ENCODE measurements at regions not wholly inside any gene's neighbourhood (a gene's known extent, or its start where the extent isn't known, plus 50 kb on each side); places are given as distances from the start of the nearest gene placed in this dataset.

DNA sequence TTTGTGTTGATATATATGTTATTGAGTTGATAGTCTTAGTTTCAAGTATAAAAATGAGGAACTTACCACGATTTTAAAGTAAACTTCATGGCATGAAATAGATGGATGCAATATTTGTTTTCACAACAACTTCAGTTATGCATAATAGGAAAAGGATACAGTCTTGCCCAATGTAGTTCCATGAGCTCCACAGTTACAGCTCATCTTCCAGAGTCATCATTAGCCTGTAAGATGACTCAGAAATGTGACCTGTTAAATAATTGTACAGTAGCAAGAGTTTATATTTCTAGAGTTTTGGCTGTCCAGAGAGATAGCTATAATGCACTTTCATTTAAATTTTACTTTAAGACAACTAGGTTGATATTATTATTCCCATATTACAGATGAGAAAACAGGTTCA is 80.9 kb upstream of the ARHGAP28 start:
- DNase-seq (ENCODE audit: low read depth in 2 of 3, low spot score in 1 of 3): no peak

DNA sequence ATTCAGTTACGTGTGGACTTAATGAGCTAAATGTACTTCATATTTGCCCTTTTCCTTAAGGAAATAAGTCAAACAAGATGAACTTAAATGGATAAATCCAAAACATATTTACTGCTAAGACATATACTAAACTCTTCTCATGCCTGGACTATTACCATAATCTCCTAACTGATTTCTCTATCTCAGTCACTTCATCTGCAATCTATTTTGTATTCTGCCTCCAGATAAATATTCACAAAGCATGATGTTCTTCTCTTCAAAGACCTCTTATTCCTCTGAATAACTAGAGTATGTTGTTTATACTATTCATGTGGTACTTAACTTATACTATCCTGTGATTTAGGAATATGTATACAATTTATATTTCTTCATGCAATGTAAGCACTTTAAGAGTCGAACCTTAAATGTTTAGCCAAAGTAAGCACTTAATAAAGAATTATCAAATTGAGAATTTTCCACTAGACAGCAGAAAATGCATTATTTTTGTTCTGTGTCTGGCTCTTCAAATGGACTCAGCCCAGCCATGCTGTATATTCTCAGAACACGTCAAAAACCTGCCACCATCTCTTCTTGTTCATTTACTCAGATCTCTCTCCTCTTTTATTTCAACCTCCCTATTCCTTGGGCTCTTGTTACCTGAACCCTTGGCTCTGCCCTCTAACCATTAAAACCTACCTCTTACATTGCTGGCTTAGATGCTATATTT is 79.9 kb upstream of the ARHGAP28 start:
- no peak for DNase-seq (ENCODE audit: low read depth in 2 of 3, low spot score in 1 of 3)

DNA sequence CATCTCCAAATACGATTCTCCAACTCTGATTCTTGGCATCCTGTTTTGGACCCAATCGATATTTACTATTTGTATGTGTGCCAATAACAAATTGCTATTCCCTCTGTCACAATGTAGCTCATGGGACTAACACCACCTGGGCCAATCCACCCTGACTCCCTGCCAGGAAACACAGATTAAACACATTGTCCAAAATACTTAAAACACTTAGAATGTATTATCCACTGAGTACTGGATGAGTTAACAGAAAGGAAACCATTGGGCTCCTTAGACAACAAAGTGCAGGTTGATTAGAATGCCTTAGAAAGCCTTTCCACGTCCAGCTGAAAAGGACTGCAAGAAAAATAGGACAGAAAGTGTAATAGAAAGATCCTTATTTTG is 79.4 kb upstream of the ARHGAP28 start:
- no peak for DNase-seq (ENCODE audit: low read depth in 2 of 3, low spot score in 1 of 3)

DNA sequence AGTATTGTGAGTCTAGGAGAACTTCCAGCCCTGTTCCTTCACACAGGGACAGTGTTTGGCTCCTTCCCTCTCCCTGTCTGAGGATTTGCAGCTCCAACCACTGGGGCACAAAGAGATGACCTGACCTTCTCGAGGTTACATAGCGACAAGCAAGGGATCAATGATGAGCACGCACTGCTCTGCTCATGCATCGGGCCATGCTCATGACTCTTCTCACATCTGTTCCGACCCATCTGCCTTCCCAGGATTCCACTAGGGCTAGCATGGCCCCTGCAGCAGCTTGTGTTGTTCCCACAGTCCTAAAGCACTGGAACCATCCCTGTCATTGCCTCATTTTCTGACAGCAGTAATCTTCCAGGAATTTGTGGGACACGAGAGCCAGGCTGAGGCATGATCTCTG is 78.8 kb upstream of the ARHGAP28 start:
- DNase-seq (ENCODE audit: low read depth in 2 of 3, low spot score in 1 of 3): no peak

DNA sequence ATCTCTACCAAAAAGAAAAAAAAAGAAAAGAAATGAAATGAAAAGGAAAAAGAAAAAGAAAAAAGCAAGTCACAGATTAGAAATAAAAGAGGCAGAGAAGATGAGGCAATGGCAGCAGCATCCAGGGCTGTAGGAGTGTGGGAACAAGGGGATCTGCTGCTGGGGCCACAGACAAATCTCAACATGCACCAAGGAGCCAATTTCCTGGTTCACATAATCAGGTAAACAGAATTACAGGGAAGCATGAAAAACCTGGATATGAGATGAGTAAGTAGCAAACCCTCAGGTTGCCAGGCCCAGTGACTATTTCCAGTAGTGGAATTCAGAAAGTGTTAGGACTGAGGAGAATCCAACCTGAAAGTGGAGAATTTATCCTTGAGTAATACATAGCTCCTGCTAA is 77.4 kb upstream of the ARHGAP28 start:
- DNase-seq (ENCODE audit: low read depth in 2 of 3, low spot score in 1 of 3): no peak

DNA sequence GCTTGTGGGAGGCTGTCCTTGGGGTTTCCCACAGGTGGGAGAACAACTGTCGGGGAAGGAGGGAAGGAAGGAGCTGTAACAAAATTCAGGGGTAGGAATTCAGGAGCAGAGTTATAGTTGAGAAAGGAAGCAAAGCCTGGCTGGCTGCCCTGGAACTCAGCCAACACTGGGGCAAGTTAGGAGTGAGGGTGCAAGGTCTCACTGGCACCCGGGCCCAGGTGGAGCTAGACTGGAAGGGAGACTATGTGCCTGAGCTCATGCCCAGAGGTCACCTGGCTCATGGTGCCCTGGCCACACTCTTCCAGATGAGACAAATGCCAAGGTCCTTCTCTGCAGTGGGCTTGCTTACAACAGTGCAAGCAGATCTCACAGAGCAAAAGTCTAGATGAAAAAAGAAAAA is 75.6 kb upstream of the ARHGAP28 start:
- DNase-seq (ENCODE audit: low read depth in 2 of 3, low spot score in 1 of 3): no peak

DNA sequence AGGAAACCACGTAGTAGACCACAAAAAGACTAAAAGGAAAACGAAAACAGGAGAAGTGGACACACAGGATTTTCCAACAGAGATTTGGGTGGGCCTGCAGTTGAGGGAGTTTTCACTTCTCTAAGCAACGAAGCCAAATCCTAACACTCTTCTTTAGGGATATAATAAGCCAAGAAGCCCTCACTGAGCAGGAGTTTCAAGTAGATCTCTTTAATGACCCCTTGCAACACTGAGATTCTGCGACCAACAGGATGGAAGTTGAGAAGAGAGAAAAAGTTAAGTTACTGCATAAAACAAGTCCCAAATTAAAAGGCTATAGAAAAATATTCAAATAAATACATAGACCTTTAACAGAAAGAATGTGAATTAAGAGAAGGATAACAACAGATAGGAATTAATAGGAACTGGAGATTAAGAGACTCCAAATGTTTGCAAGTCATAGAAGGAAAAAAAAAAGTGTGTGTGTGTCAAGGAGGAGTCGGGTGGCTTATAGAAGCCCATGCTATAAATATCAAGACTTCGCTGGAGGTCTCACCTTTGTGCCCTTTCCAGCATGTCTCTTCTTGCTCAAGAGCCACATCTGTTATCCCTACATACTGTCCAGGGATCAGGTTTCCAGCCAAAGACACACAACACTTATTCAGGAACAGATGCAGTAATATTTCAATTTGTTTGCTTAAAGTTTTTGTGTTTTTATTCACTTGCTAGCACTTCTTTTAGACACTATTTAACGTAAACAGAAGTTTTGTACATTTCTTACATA is 69.4 kb upstream of the ARHGAP28 start:
- no peak for DNase-seq (ENCODE audit: low read depth in 2 of 3, low spot score in 1 of 3)

DNA sequence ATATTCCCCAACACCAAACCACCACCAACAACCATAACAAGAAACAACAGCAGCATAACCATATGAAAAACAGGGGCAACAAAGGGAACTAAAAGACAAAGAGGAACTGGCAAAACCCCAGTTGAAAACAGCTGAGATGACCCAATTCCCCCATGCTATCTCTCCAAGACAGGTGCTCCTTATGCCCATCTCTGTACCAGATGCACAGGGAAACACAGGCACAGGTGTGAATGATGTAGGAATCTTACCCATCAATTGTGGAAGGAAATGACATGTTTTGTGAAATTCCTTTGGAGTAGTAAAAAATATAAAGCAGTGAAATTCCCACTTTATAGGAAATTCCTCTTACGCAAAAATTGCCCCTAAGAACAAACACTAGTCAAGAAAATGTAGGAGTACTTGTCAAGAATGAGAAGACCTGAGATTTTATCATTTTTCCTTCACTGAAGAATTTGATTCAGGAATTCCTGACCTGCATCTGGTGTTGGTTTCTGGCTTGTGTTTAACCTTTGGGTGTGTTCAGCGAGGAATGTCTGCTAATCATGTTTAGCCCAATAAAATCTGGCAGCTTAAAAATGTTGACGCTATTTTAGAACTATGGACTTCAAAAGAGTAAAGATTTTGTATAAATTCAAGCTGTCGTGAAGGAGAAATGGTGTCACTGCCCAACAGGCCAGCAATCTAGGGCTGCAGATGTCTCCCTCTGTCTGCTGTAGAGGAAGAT is 67.7 kb upstream of the ARHGAP28 start:
- no peak for DNase-seq (ENCODE audit: low read depth in 2 of 3, low spot score in 1 of 3)

DNA sequence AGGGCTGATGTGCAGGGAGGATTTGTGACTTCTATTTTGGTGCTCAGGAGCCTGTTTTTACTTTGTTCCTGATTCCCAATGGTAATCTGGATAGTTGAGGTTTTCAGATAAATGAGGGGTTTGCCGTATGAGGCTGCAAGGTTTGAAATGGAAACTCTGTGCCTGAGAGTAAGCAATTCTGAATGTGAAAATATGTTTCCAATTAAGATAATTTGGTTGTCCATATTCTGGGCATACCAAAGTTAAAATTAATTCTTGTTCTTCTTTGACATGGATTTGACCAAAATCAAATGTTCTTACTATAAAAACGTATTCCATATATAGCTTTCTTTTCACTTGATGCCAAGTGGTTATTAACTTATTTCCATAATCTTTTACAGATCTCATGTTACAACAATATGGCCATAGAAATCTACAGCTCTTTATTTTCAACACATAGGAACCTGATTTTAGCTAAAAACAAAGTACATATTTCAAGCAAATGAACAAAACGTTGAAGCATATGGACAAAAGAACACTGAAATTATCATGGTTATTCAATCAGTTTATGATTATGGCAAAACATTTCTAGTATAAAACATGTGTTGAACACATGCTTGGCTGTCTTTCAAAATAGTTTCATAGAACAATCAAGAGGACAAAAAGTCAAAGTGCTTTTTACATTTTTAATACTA is 63.4 kb upstream of the ARHGAP28 start:
- DNase-seq (ENCODE audit: low read depth in 2 of 3, low spot score in 1 of 3): no peak

DNA sequence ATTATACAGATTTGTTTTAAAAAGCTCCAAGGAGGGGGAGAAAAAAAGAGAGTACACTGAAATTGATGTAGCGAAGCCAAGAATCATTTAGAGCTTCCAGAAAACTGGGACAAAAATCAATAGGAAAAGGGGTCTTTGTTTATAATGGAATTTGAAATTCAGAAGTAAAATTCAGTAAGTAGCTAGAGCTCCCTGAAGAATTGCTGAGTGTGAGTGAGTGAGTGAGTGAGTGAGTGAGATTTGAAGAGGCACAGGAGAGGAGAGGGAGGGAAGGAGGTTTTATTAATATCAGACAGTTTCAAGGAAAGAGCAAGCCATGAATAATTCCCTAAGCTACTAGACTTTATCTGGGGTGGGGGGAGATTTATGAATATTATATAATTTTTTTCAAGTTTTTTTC is 60.7 kb upstream of the ARHGAP28 start:
- DNase-seq (ENCODE audit: low read depth in 2 of 3, low spot score in 1 of 3): no peak

DNA sequence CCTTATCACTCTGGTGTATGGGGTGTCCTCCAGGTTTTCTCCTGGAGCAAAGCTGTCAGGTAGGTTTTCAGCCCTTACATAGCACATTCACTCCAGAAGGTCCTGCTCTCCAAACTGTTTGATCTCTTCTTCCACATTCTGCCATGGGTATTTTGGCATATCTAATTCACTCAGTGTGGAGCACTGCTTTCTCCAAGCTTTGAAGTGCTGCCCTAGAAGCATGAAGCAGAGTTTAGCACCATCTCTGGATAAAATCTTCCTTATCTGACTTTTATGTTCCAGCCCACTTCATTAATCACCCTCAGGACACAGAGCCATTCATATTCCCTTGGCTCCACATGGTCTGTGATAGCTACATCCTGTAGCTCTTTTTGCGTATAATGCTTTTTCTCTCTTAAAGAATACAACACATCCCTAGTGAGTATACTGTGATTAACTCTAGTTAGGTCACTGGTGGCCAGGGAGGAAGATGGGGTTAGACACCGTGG is 56.7 kb upstream of the ARHGAP28 start:
- DNase-seq (ENCODE audit: low read depth in 2 of 3, low spot score in 1 of 3): no peak

DNA sequence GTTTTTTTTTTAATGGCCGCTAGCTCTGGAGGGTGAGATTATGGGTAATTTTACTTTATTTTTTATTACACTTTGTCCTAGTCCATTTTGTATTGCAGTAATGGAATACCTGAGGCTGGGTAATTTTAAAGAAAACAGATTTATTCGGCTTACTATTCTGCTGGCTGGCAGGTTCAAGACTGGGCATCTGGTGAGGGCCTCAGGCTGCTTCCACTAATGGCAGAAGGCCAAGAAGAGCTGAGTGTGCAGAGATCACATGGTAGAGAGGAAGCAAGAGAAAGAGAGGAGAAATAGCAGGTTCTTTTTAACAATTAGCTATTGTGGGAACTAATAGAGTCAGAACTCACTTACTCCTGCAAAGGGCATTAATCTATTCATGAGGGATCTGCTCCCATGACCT is 52.4 kb upstream of the ARHGAP28 start:
- DNase-seq (ENCODE audit: low read depth in 2 of 3, low spot score in 1 of 3): no peak

DNA sequence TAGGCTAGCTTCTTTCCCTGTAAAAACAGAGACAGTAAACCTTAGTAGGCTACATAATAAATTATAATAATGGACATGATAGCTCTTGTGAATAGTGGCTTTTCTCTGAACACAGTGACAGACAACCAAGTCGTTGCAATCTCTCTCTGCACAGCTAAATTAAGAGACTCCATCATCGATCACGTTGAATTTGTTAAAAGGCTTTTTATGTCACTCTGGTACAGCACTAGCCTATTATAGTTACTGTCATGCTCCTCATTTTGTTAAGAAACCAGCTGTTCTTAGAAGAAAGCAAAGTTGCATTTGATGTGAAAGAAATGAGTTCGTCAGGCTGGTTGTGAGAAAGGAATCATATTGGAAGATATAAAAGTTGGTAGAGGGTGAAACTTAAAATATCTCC is 50.3 kb upstream of the ARHGAP28 start:
- DNase-seq (ENCODE audit: low read depth in 2 of 3, low spot score in 1 of 3): no peak

All from stimulated activated CD4-positive, alpha-beta T cell treated with anti-CD3 and anti-CD28 coated beads, Interleukin-12 subunit alpha, Interleukin-12 subunit beta, amount 100 ng/mL, for 48 hours (primary cell).